SU-DHL-6 (cell line): ENCODE measurements at regions not wholly inside any gene's neighbourhood (a gene's known extent, or its start where the extent isn't known, plus 50 kb on each side); places are given as distances from the start of the nearest gene placed in this dataset.

Source experiments
- H2AFZ ChIP-seq: fragments of 200-600 bp; sonication (generic); 2 replicates; pipeline ENCODE4 v1.6.1; 2014; ENCODE audit warnings: low read depth, mild to moderate bottlenecking, moderate library complexity, mixed read lengths, antibody characterized with exemption, low read length; ENCODE audit not compliant: severe bottlenecking
- H3F3A ChIP-seq: fragments of 200-600 bp; shearing (Covaris generic); 2 replicates; pipeline ENCODE4 v1.6.0; 2016; ENCODE audit warnings: antibody characterized with exemption, mild to moderate bottlenecking; ENCODE audit not compliant: insufficient read depth
- H3K27ac ChIP-seq: fragments of 200-600 bp; sonication (generic); 2 replicates; pipeline ENCODE4 v1.5.1; 2016; ENCODE audit warnings: low read depth, mild to moderate bottlenecking, low read length, moderate library complexity, mixed read lengths
- H3K27me3 ChIP-seq: fragments of 200-600 bp; sonication (generic), shearing (Covaris generic); 2 replicates; pipeline ENCODE4 v1.6.0; 2014; ENCODE audit warnings: mild to moderate bottlenecking, low read length
- H3K36me3 ChIP-seq: fragments of 200-600 bp; sonication (generic); 2 replicates; pipeline ENCODE4 v1.6.1; 2014; ENCODE audit warnings: mild to moderate bottlenecking, low read length, mixed read lengths
- H3K4me2 ChIP-seq: fragments of 300-600, 200-600 bp; shearing (Covaris generic), sonication (generic); 2 replicates; pipeline ENCODE4 v1.6.0; 2014; ENCODE audit warnings: low read length, low read depth, mild to moderate bottlenecking; ENCODE audit not compliant: poor library complexity, severe bottlenecking
- H3K4me3 ChIP-seq: fragments of 200-600 bp; sonication (generic); 2 replicates; pipeline ENCODE4 v1.5.1; 2014; ENCODE audit warnings: antibody characterized with exemption, low read length, mild to moderate bottlenecking, mixed read lengths; ENCODE audit not compliant: insufficient read depth, poor library complexity, severe bottlenecking
- H3K79me2 ChIP-seq: fragments of 200-600 bp; sonication (generic); 2 replicates; pipeline ENCODE4 v1.6.1; 2014; ENCODE audit warnings: mild to moderate bottlenecking, low read length, moderate library complexity; ENCODE audit not compliant: insufficient read depth
- H3K9ac ChIP-seq: fragments of 200-600 bp; sonication (generic); 2 replicates; pipeline ENCODE4 v1.7.0; 2014; ENCODE audit warnings: mild to moderate bottlenecking, low read length
- H3K9me2 ChIP-seq: fragments of 200-600 bp; sonication (generic); replicated peaks from 2 replicates; pipeline ENCODE4 v1.6.1; 2014; ENCODE audit warnings: low read length; ENCODE audit not compliant: insufficient read depth
- H3K9me3 ChIP-seq: fragments of 200-600 bp; sonication (generic); 2 replicates; pipeline ENCODE4 v1.6.1; 2014; ENCODE audit warnings: low read length, mixed read lengths; ENCODE audit not compliant: insufficient read depth
- H4K20me1 ChIP-seq: fragments of 200-600 bp; sonication (generic); 2 replicates; pipeline ENCODE4 v1.6.1; 2014; ENCODE audit warnings: low read depth, mild to moderate bottlenecking, antibody characterized with exemption, low read length, moderate library complexity, mixed read lengths
- EZH2phosphoT487 ChIP-seq: fragments of 200-600 bp; sonication (generic), shearing (Covaris generic); conservative IDR thresholded peaks from 2 replicates; pipeline ENCODE4 v1.6.1; 2018; ENCODE audit warnings: mild to moderate bottlenecking, antibody characterized with exemption, low read length, moderate library complexity, mixed read lengths
- TF ChIP-seq, protein P1 (sequence below): fragments of 200-600 bp; sonication (generic); IDR thresholded peaks from one replicate; pipeline ENCODE4 v1.5.1; 2017; ENCODE audit warnings: antibody characterized with exemption, mild to moderate bottlenecking, low read length, moderate library complexity; ENCODE audit not compliant: insufficient read depth, poor library complexity, severe bottlenecking

DNA sequence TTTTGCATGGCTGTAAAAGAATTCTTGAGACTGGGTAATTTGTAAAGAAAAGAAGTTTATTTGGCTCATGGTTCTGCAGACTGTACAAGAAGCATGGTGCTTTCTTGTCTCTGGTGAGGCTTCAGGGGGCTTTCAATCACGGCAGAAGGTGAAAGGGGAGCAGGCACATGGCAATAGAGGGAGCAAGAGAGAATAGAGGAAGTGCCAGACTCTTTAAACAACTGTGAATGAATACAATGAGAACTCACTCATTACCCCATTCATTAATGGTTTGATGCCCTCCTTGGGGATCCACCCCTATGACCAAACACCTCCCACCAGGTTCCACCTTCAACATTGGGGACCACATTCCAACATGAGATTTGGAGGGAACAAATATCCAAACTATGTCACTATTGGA, 463.5 kb downstream of the MTX2 start:
- Histone ChIP-seq H3K27ac (no peak overlapping the region), H4K20me1 (no peaks in the 10 kb centered on the region), H3K36me3 (no peaks in the 10 kb centered on the region), H3K79me2 (no peaks in the 10 kb centered on the region), H2AFZ (no peak overlapping the region), H3K4me3 (no peak overlapping the region), H3F3A (no peaks in the 10 kb centered on the region), H3K9me3 (no peaks in the 10 kb centered on the region), H3K4me2 (no peak overlapping the region), H3K9ac (no peak overlapping the region), H3K9me2 (no peaks in the 10 kb centered on the region), H3K27me3 (no peaks in the 10 kb centered on the region)
- TF ChIP-seq, protein P1, sequence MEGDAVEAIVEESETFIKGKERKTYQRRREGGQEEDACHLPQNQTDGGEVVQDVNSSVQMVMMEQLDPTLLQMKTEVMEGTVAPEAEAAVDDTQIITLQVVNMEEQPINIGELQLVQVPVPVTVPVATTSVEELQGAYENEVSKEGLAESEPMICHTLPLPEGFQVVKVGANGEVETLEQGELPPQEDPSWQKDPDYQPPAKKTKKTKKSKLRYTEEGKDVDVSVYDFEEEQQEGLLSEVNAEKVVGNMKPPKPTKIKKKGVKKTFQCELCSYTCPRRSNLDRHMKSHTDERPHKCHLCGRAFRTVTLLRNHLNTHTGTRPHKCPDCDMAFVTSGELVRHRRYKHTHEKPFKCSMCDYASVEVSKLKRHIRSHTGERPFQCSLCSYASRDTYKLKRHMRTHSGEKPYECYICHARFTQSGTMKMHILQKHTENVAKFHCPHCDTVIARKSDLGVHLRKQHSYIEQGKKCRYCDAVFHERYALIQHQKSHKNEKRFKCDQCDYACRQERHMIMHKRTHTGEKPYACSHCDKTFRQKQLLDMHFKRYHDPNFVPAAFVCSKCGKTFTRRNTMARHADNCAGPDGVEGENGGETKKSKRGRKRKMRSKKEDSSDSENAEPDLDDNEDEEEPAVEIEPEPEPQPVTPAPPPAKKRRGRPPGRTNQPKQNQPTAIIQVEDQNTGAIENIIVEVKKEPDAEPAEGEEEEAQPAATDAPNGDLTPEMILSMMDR = no peak
- TF ChIP-seq EZH2phosphoT487 = no peak

DNA sequence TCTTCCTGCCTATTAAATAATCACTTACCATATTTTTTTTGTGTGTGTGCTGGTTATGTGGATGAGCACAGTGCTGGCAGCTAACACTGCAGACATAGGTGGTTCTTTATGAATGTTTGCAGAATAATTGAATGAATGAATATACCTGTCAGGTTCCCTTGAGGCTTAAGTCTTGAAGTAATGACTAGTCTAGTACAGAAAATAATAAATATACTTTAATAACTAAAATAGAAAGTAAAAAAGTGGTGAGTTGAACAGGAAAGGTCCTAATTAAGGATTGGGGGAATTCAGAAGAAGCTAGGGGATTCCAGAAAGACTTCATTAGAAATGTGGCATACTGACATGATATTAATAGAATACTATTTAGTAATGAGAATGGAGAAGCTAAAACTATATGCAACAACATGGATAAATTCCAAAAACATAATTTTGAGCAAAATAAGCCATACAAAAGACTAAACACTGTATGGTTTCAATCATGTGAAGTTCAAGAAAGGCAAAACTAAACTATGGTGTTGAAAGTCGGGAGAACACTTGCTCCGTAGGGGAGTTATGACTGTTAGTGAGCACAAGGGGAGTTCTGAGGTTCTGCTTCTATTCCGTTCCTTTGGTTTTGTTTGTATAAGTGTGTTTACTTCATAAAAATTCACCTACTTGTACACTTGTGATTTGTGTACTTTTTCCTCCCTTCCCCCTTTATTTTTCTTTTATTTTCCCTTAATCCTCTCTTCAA, 464.6 kb downstream of the MTX2 start:
- no peaks in the 10 kb centered on the region for H3K9me3 ChIP-seq
- TF ChIP-seq, protein P1 = no peak
- no peak for TF ChIP-seq EZH2phosphoT487
- no peaks in the 10 kb centered on the region for H3K9me2 ChIP-seq
- H3K27ac ChIP-seq = no peak overlapping the region
- H3K9ac ChIP-seq = no peak overlapping the region
- no peak overlapping the region for H2AFZ ChIP-seq
- no peaks in the 10 kb centered on the region for H3K79me2 ChIP-seq
- no peaks in the 10 kb centered on the region for H3K27me3 ChIP-seq
- no peak overlapping the region for H3K4me2 ChIP-seq
- H4K20me1 ChIP-seq = no peaks in the 10 kb centered on the region
- no peak overlapping the region for H3K4me3 ChIP-seq
- H3F3A ChIP-seq = no peaks in the 10 kb centered on the region
- H3K36me3 ChIP-seq = no peaks in the 10 kb centered on the region

DNA sequence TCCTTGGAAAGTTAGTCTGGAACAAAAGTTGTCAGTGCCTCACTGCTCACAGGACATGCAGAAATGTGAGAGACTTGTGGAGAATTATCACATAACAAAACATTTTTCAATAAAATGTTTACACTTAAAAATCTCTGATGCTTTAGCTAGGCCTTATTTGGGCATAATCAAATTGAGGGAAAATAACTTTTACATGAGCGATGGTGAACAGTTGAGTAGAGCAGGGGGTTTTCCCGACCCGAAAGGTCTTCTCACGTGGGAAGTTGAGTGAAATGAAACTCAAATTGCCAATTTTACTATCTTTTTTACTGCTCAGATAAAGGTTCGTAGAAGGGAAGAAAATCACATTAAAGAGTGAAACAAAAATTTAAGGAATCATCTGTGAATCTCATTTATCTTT, 465.6 kb downstream of the MTX2 start:
- TF ChIP-seq, protein P1 = no peak
- TF ChIP-seq EZH2phosphoT487 = no peak
- H3K4me3 ChIP-seq = no peak overlapping the region
- H3K9ac ChIP-seq = no peak overlapping the region
- no peaks in the 10 kb centered on the region for H3K9me3 ChIP-seq
- no peaks in the 10 kb centered on the region for H4K20me1 ChIP-seq
- no peaks in the 10 kb centered on the region for H3K27me3 ChIP-seq
- no peaks in the 10 kb centered on the region for H3K36me3 ChIP-seq
- no peaks in the 10 kb centered on the region for H3F3A ChIP-seq
- H3K79me2 ChIP-seq = no peaks in the 10 kb centered on the region
- no peak overlapping the region for H3K27ac ChIP-seq
- no peak overlapping the region for H2AFZ ChIP-seq
- no peak overlapping the region for H3K4me2 ChIP-seq
- no peaks in the 10 kb centered on the region for H3K9me2 ChIP-seq
